ENCODE measurements at regions not wholly inside any gene's neighbourhood (a gene's known extent, or its start where the extent isn't known, plus 50 kb on each side); places are given as distances from the start of the nearest gene placed in this dataset.
"Not testable (repeated sequence)": the region's sequence is repeated elsewhere in the genome, so short reads cannot be mapped to it uniquely, and the experiment has no call there.

- Mint-ChIP-seq H3K36me3 (no peaks in the 10 kb centered on the region), H3K4me3 (no peak overlapping the region), H3K27me3 (peaks cover 0 to 16% (median 9%) of the 10 kb centered on the region in 5 donors), H3K27ac (no peak overlapping the region), H3K9me3 (no peaks in the 10 kb centered on the region), H3K4me1 (no peaks in the 10 kb centered on the region)
- Histone ChIP-seq H3K4me1 (ENCODE audit: control insufficient read depth in 2 of 2, insufficient read depth in 2 of 2, low read length in 2 of 2) (no peaks in the 10 kb centered on the region), H3K36me3 (ENCODE audit: control insufficient read depth in 2 of 3, insufficient read depth in 3 of 3, low read length in 3 of 3) (no peaks in the 10 kb centered on the region), H3K27ac (ENCODE audit: low read depth, low read length) (no peak overlapping the region), H3K9me3 (ENCODE audit: control insufficient read depth in 2 of 3, low read length in 3 of 3) (no peaks in the 10 kb centered on the region), H3K27me3 (ENCODE audit: control insufficient read depth in 2 of 2, insufficient read depth in 2 of 2, low read length in 2 of 2) (no peaks in the 10 kb centered on the region), H3K4me3 (ENCODE audit: low read length) (no peak overlapping the region)
- ChIA-PET CTCF (no interaction called here), POLR2A (no interaction called here)
- DNase-seq (no peak), ATAC-seq (no peak)
- intact Hi-C loops (cut with micrococcal nuclease) = no loop called here
These were observed 343.5 kb downstream of the TEX29 start for GRCh38 chr13:111663953-111664421.

DNA sequence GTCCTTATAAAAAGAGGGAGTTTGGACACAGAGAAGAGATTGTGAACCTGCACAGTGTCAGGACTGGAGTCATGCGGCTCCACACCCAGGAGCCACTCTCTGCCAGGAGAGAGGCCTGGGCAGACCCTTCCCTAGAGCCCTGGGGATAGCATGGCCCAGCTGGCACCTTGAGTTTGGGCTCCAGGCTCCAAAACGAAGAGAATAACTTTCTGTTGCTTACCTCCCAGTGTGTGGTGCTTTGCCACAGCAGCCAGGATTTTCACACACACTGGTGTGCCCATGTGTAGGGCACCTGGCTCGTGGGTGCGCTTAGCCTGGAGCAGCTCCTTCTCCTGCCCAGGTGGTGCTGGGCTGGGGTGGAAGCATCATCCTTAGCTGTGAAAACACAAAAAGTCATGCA is 344.3 kb downstream of the TEX29 start:
- ATAC-seq (no peak), DNase-seq (no peak)
- no peaks in the 10 kb centered on the region for H3K4me1 Mint-ChIP-seq
- intact Hi-C loops (cut with micrococcal nuclease) = no loop called here
- H3K36me3 Mint-ChIP-seq = no peaks in the 10 kb centered on the region
- POLR2A ChIA-PET = no interaction called here
- no peaks in the 10 kb centered on the region for H3K27me3 ChIP-seq (ENCODE audit: control insufficient read depth in 2 of 2, insufficient read depth in 2 of 2, low read length in 2 of 2)
- no peak overlapping the region for H3K4me3 ChIP-seq (ENCODE audit: low read length)
- H3K27me3 Mint-ChIP-seq = peaks cover 0 to 15% (median 9%) of the 10 kb centered on the region in 5 donors
- no peak overlapping the region for H3K27ac ChIP-seq (ENCODE audit: low read depth, low read length)
- no peak overlapping the region for H3K4me3 Mint-ChIP-seq
- no peaks in the 10 kb centered on the region for H3K9me3 Mint-ChIP-seq
- H3K36me3 ChIP-seq (ENCODE audit: control insufficient read depth in 2 of 3, insufficient read depth in 3 of 3, low read length in 3 of 3) = no peaks in the 10 kb centered on the region
- H3K9me3 ChIP-seq (ENCODE audit: control insufficient read depth in 2 of 3, low read length in 3 of 3) = no peaks in the 10 kb centered on the region
- CTCF ChIA-PET = no interaction called here
- H3K4me1 ChIP-seq (ENCODE audit: control insufficient read depth in 2 of 2, insufficient read depth in 2 of 2, low read length in 2 of 2) = no peaks in the 10 kb centered on the region
- H3K27ac Mint-ChIP-seq = no peak overlapping the region

DNA sequence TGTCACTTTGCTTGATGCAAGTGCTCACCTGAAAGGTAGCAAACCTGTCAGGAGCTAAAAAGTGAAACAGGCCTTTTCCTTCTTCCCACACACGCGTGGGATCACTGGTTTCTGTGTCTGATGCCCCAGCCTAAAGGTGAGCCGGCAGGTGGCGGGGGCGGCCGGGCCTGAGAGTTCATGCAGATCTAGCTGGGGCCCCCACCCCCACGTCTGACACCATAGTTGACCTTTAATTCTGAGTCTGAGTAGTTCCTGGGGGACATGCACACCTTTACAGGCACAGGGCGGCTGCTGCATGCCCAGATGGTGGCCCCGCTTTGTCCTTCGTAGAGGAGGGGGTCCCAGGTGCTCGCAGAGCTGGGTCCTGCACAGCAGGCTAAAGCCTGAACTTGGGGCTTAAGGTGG is 345.3 kb downstream of the TEX29 start:
- Histone ChIP-seq H3K36me3 (ENCODE audit: control insufficient read depth in 2 of 3, insufficient read depth in 3 of 3, low read length in 3 of 3) (no peaks in the 10 kb centered on the region), H3K27me3 (ENCODE audit: control insufficient read depth in 2 of 2, insufficient read depth in 2 of 2, low read length in 2 of 2) (no peaks in the 10 kb centered on the region), H3K4me3 (ENCODE audit: low read length) (no peak overlapping the region), H3K9me3 (ENCODE audit: control insufficient read depth in 2 of 3, low read length in 3 of 3) (no peaks in the 10 kb centered on the region), H3K4me1 (ENCODE audit: control insufficient read depth in 2 of 2, insufficient read depth in 2 of 2, low read length in 2 of 2) (no peaks in the 10 kb centered on the region), H3K27ac (ENCODE audit: low read depth, low read length) (no peak overlapping the region)
- Mint-ChIP-seq H3K27me3 (peaks cover 0 to 15% (median 9%) of the 10 kb centered on the region in 5 donors), H3K4me1 (no peaks in the 10 kb centered on the region), H3K4me3 (no peak overlapping the region), H3K36me3 (no peaks in the 10 kb centered on the region), H3K9me3 (no peaks in the 10 kb centered on the region), H3K27ac (no peak overlapping the region)
- DNase-seq (no peak), ATAC-seq (no peak)
- intact Hi-C loops (cut with micrococcal nuclease) = no loop called here
- CTCF ChIA-PET = no interaction called here
- POLR2A ChIA-PET = no interaction called here

DNA sequence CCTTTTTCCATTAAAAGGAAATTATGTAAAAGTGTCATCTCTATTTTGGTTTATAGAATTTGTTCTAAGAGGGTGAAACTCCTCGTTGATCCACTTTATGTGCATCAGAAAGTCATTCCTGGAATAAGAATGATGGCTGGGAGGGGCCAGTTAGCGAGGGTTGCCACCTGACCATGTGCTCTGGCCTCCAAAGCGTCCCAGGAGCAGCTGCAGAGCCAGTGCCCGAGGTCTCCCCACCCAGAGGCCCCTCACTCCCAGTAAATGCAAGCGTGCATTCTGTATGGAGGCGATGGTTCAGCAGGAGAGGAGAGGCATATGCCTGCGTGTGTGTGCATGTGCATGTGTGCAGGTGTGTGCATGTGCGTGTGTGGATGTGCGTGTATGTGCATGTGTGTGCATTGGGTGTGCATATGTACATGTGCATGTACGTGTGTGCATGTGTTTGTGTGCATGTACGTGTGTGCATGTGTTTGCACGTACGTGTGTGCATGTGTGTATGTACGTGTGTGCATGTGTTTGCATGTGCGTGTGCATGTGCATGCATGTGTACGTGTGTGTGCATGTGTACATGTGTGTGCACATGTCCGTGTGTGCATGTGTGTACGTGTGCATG is 345.8 kb downstream of the TEX29 start:
- Histone ChIP-seq H3K27me3 (ENCODE audit: control insufficient read depth in 2 of 2, insufficient read depth in 2 of 2, low read length in 2 of 2) (no peaks in the 10 kb centered on the region), H3K9me3 (ENCODE audit: control insufficient read depth in 2 of 3, low read length in 3 of 3) (no peaks in the 10 kb centered on the region), H3K4me3 (ENCODE audit: low read length) (no peak overlapping the region), H3K4me1 (ENCODE audit: control insufficient read depth in 2 of 2, insufficient read depth in 2 of 2, low read length in 2 of 2) (no peaks in the 10 kb centered on the region), H3K36me3 (ENCODE audit: control insufficient read depth in 2 of 3, insufficient read depth in 3 of 3, low read length in 3 of 3) (no peaks in the 10 kb centered on the region), H3K27ac (ENCODE audit: low read depth, low read length) (no peak overlapping the region)
- Mint-ChIP-seq H3K36me3 (no peaks in the 10 kb centered on the region), H3K4me1 (no peaks in the 10 kb centered on the region), H3K4me3 (no peak overlapping the region), H3K27me3 (peaks cover 0 to 15% (median 9%) of the 10 kb centered on the region in 5 donors), H3K9me3 (no peaks in the 10 kb centered on the region), H3K27ac (no peak overlapping the region)
- DNase-seq = no peak
- ATAC-seq = peak; percentile 24
- intact Hi-C loops (cut with micrococcal nuclease) = no loop called here
- POLR2A ChIA-PET = no interaction called here
- CTCF ChIA-PET = no interaction called here

- ChIA-PET CTCF (no interaction called here), POLR2A (no interaction called here)
- Histone ChIP-seq H3K4me3 (ENCODE audit: low read length) (no peak overlapping the region), H3K27ac (ENCODE audit: low read depth, low read length) (no peak overlapping the region), H3K27me3 (ENCODE audit: control insufficient read depth in 2 of 2, insufficient read depth in 2 of 2, low read length in 2 of 2) (no peaks in the 10 kb centered on the region), H3K36me3 (ENCODE audit: control insufficient read depth in 2 of 3, insufficient read depth in 3 of 3, low read length in 3 of 3) (no peaks in the 10 kb centered on the region), H3K4me1 (ENCODE audit: control insufficient read depth in 2 of 2, insufficient read depth in 2 of 2, low read length in 2 of 2) (no peaks in the 10 kb centered on the region), H3K9me3 (ENCODE audit: control insufficient read depth in 2 of 3, low read length in 3 of 3) (no peaks in the 10 kb centered on the region)
- no peaks in the 10 kb centered on the region for H3K36me3 Mint-ChIP-seq
- ATAC-seq = no peak
- no peak for DNase-seq
- H3K4me3 Mint-ChIP-seq = no peak overlapping the region
- no peaks in the 10 kb centered on the region for H3K4me1 Mint-ChIP-seq
- peaks cover 0 to 11% (median 0%) of the 10 kb centered on the region in 5 donors for H3K27me3 Mint-ChIP-seq
- intact Hi-C loops (cut with micrococcal nuclease) = no loop called here
- H3K27ac Mint-ChIP-seq = no peak overlapping the region
- H3K9me3 Mint-ChIP-seq = no peaks in the 10 kb centered on the region
These were observed 347.3 kb downstream of the TEX29 start for GRCh38 chr13:111667757-111668156.

- DNase-seq (no peak), ATAC-seq (no peak)
- H3K9me3 Mint-ChIP-seq = no peaks in the 10 kb centered on the region
- no peaks in the 10 kb centered on the region for H3K36me3 Mint-ChIP-seq
- H3K4me1 ChIP-seq (ENCODE audit: control insufficient read depth in 2 of 2, insufficient read depth in 2 of 2, low read length in 2 of 2) = no peaks in the 10 kb centered on the region
- H3K27ac Mint-ChIP-seq = no peak overlapping the region
- intact Hi-C loops (cut with micrococcal nuclease) = no loop called here
- peaks cover 0 to 5% (median 0%) of the 10 kb centered on the region in 5 donors for H3K27me3 Mint-ChIP-seq
- no peaks in the 10 kb centered on the region for H3K9me3 ChIP-seq (ENCODE audit: control insufficient read depth in 2 of 3, low read length in 3 of 3)
- H3K4me1 Mint-ChIP-seq = no peaks in the 10 kb centered on the region
- no peaks in the 10 kb centered on the region for H3K36me3 ChIP-seq (ENCODE audit: control insufficient read depth in 2 of 3, insufficient read depth in 3 of 3, low read length in 3 of 3)
- H3K4me3 ChIP-seq (ENCODE audit: low read length) = no peak overlapping the region
- ChIA-PET CTCF (no interaction called here), POLR2A (no interaction called here)
- H3K27ac ChIP-seq (ENCODE audit: low read depth, low read length) = no peak overlapping the region
- no peak overlapping the region for H3K4me3 Mint-ChIP-seq
- H3K27me3 ChIP-seq (ENCODE audit: control insufficient read depth in 2 of 2, insufficient read depth in 2 of 2, low read length in 2 of 2) = no peaks in the 10 kb centered on the region
These were observed 348.0 kb downstream of the TEX29 start for GRCh38 chr13:111668451-111668850.

DNA sequence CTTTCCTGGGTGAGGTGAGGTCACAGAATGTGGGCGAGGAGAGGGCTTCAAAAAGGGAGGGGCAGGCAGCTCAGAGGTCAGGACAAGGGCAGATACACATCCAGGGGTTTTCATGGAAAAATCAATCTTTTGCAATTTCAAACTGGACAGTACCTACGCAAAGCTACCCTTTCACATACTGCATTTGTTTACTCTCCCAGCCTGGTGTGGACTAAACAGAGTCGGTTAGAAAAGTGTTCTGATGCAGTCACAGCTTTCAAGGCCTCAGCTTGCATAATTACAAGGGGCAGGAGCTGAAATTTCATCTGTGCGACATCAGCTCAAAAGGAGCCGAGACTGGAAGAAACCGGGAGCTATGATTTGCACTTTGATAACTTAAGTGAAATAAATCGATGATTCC is 351.8 kb downstream of the TEX29 start:
- H3K9me3 ChIP-seq (ENCODE audit: control insufficient read depth in 2 of 3, low read length in 3 of 3); ATAC-seq; H3K4me1 ChIP-seq (ENCODE audit: control insufficient read depth in 2 of 2, insufficient read depth in 2 of 2, low read length in 2 of 2); DNase-seq; H3K9me3 Mint-ChIP-seq; CTCF ChIA-PET; H3K36me3 ChIP-seq (ENCODE audit: control insufficient read depth in 2 of 3, insufficient read depth in 3 of 3, low read length in 3 of 3); H3K4me1 Mint-ChIP-seq; H3K4me3 Mint-ChIP-seq; H3K4me3 ChIP-seq (ENCODE audit: low read length); intact Hi-C loops (cut with micrococcal nuclease); H3K27ac ChIP-seq (ENCODE audit: low read depth, low read length); H3K27ac Mint-ChIP-seq; POLR2A ChIA-PET; H3K27me3 Mint-ChIP-seq; H3K27me3 ChIP-seq (ENCODE audit: control insufficient read depth in 2 of 2, insufficient read depth in 2 of 2, low read length in 2 of 2); H3K36me3 Mint-ChIP-seq: not testable (repeated sequence)
